ENCODE measurements at regions not wholly inside any gene's neighbourhood (a gene's known extent, or its start where the extent isn't known, plus 50 kb on each side); places are given as distances from the start of the nearest gene placed in this dataset.

- no peak overlapping the region for H3K27ac ChIP-seq
- H3K4me3 ChIP-seq = no peak overlapping the region
- intact Hi-C loops (cut with DNase I) = no loop called here
- H3K27me3 ChIP-seq = peaks cover 0 to 6% (median 0%) of the 10 kb centered on the region in 7 donors
- H3K36me3 ChIP-seq = no peaks in the 10 kb centered on the region
- ATAC-seq = no peak
- H3K4me1 ChIP-seq = peaks cover 0 to 14% (median 3%) of the 10 kb centered on the region in 9 donors
- no peak for DNase-seq
- peaks cover 0 to 14% (median 0%) of the 10 kb centered on the region in 11 donors for H3K9me3 ChIP-seq
- TF ChIP-seq CTCF (IDR thresholded peaks at IDR 0.05) = no peak
Observed at GRCh38 chrX:40928076-40928475, 157.2 kb upstream of the USP9X start.

GRCh38 chrX:40931921-40932320, 153.3 kb upstream of the USP9X start:
- Histone ChIP-seq H3K9me3 (peaks cover 0 to 14% (median 0%) of the 10 kb centered on the region in 11 donors), H3K27ac (peak overlapping the region in 2 of 10 donors; percentile 80 to 84), H3K27me3 (peaks cover 0 to 6% (median 0%) of the 10 kb centered on the region in 7 donors), H3K36me3 (no peaks in the 10 kb centered on the region), H3K4me3 (no peak overlapping the region), H3K4me1 (peaks cover 0 to 27% (median 3%) of the 10 kb centered on the region in 9 donors)
- peak in 3 of 8 donors; percentile 31 to 42 (median 38) for ATAC-seq
- 91 to 92% methylated on average over 2 of the region's 2 CpGs for WGBS, 2 donors
- TF ChIP-seq CTCF (IDR thresholded peaks at IDR 0.05) = no peak
- DNase-seq = no peak
- intact Hi-C loops (cut with DNase I) = loop anchor here in 1 of 10 donors (10.0 kb wide), 1 partner anchor 73 kb away; no protein-coding TSS in a partner anchor

GRCh38 chrX:40933132-40933705, 152.0 kb upstream of the USP9X start:
- ATAC-seq = peak in 7 of 8 donors; percentile 29 to 70 (median 45)
- no peaks in the 10 kb centered on the region for H3K36me3 ChIP-seq
- H3K9me3 ChIP-seq = peaks cover 0 to 8% (median 0%) of the 10 kb centered on the region in 11 donors
- peak overlapping the region in 8 of 10 donors; percentile 7 to 36 (median 24) for H3K4me3 ChIP-seq
- H3K4me1 ChIP-seq = peaks cover 0 to 27% (median 3%) of the 10 kb centered on the region in 9 donors
- peak in 1 of 2 donors; percentile 33 for DNase-seq
- intact Hi-C loops (cut with DNase I) = loop anchor here in 1 of 10 donors (10.0 kb wide), 1 partner anchor 72 kb away; no protein-coding TSS in a partner anchor
- no peak for TF ChIP-seq CTCF (IDR thresholded peaks at IDR 0.05)
- H3K27me3 ChIP-seq = peaks cover 0 to 10% (median 0%) of the 10 kb centered on the region in 7 donors
- peak overlapping the region; percentile 13 to 84 (median 63) for H3K27ac ChIP-seq
- WGBS, 2 donors = 33 to 50% methylated on average over 7 of the region's 7 CpGs

GRCh38 chrX:40933706-40934425, 151.4 kb upstream of the USP9X start:
- intact Hi-C loops (cut with DNase I) = loop anchor here in 1 of 10 donors (10.0 kb wide), 1 partner anchor 71 kb away; no protein-coding TSS in a partner anchor
- WGBS, 2 donors = 20 to 33% methylated on average over 5 of the region's 5 CpGs
- Histone ChIP-seq H3K27me3 (peaks cover 0 to 8% (median 0%) of the 10 kb centered on the region in 7 donors), H3K4me3 (peak overlapping the region in 7 of 10 donors; percentile 7 to 36 (median 24)), H3K9me3 (peaks cover 0 to 2% (median 0%) of the 10 kb centered on the region in 11 donors), H3K27ac (peak overlapping the region; percentile 13 to 84 (median 63)), H3K36me3 (no peaks in the 10 kb centered on the region), H3K4me1 (peaks cover 0 to 27% (median 3%) of the 10 kb centered on the region in 9 donors)
- no peak for DNase-seq
- TF ChIP-seq CTCF (IDR thresholded peaks at IDR 0.05) = peak in 1 of 9 donors; percentile 26
- ATAC-seq = peak; percentile 44 to 81 (median 70)

Data from heart right ventricle (tissue), 16 donors.